C4-2B (cell line): ENCODE measurements at regions not wholly inside any gene's neighbourhood (a gene's known extent, or its start where the extent isn't known, plus 50 kb on each side); places are given as distances from the start of the nearest gene placed in this dataset.

Experiments
- CTCF ChIP-seq: fragments of 450-650 bp; conservative IDR thresholded peaks from 2 replicates; pipeline ENCODE4 v1.5.1; 2017; ENCODE audit warnings: mild to moderate bottlenecking
- ZFX ChIP-seq: fragments of 450-650 bp; IDR thresholded peaks from 2 replicates; pipeline ENCODE4 v1.6.1; 2017

- no peak for TF ChIP-seq CTCF
- no peak for TF ChIP-seq ZFX
Measured at GRCh38 chr5:31075981-31076380, 117.5 kb upstream of the CDH6 start.
